WTC11 (cell line): ENCODE measurements at regions not wholly inside any gene's neighbourhood (a gene's known extent, or its start where the extent isn't known, plus 50 kb on each side); places are given as distances from the start of the nearest gene placed in this dataset.
A peak's percentile ranks its signal among the peaks of the same experiment; 100 is the strongest.

Experiments
- ATAC-seq: fragments of 200-7000 bp; cut with Tn5 transposase; 2 replicates; pipeline ENCODE4 v1.10.0; 2021; ENCODE audit warnings: mild to moderate bottlenecking, moderate library complexity
- CTCF ChIA-PET: fragments of 300-600 bp; sonication (Branson Sonifier 250); formaldehyde crosslinking; loops from one replicate; lab custom pipeline; 2021; ENCODE audit warnings: antibody characterized with exemption; lab: Charles Lee
- POLR2A ChIA-PET: fragments of 350-600 bp; sonication (Branson Sonifier 250); formaldehyde crosslinking; loops from one replicate; lab custom pipeline; 2021; ENCODE audit warnings: antibody characterized with exemption; lab: Charles Lee
- DNase-seq: peaks from one replicate; pipeline ENCODE4 v3.0.0; 2021; ENCODE audit warnings: low spot score
- H3K27ac Mint-ChIP-seq: 2 replicates; pipeline ENCODE4 v1.8.0; 2021; ENCODE audit warnings: mixed read lengths
- H3K27me3 Mint-ChIP-seq: 2 replicates; pipeline ENCODE4 v1.8.0; 2021; ENCODE audit warnings: low read depth, mild to moderate bottlenecking, moderate library complexity, mixed read lengths
- H3K36me3 Mint-ChIP-seq: 2 replicates; pipeline ENCODE4 v1.8.0; 2021; ENCODE audit warnings: mixed read lengths
- H3K4me1 Mint-ChIP-seq: 2 replicates; pipeline ENCODE4 v1.8.0; 2022; ENCODE audit warnings: mixed read lengths
- H3K4me3 Mint-ChIP-seq: 2 replicates; pipeline ENCODE4 v1.8.0; 2021; ENCODE audit warnings: mild to moderate bottlenecking, moderate library complexity, mixed read lengths
- H3K9me3 Mint-ChIP-seq: 2 replicates; pipeline ENCODE4 v1.8.0; 2021; ENCODE audit warnings: mixed read lengths
- ESRRA ChIP-seq: sonication (generic); formaldehyde crosslinking; IDR thresholded peaks from 2 replicates; pipeline ENCODE4 v1.8.1; 2022; ENCODE audit warnings: mild to moderate bottlenecking, missing genetic modification reagents, borderline replicate concordance
- ETV6 ChIP-seq: sonication (generic); formaldehyde crosslinking; IDR thresholded peaks from 2 replicates; pipeline ENCODE4 v1.8.1; 2022; ENCODE audit warnings: mild to moderate bottlenecking, missing genetic modification reagents
- HMGA2 ChIP-seq: fragments of 250-450 bp; sonication (Bioruptor Pico); IDR thresholded peaks from 2 replicates; pipeline ENCODE4 v1.4.0; 2021; ENCODE audit warnings: mild to moderate bottlenecking, moderate library complexity
- NFATC4 ChIP-seq: fragments of 250-450 bp; sonication (Bioruptor Pico); IDR thresholded peaks from 2 replicates; pipeline ENCODE4 v1.9.0; 2021; ENCODE audit warnings: mild to moderate bottlenecking
- SOX15 ChIP-seq: fragments of 250-450 bp; sonication (Bioruptor Pico); IDR thresholded peaks from 2 replicates; pipeline ENCODE4 v1.9.0; 2021; ENCODE audit warnings: mild to moderate bottlenecking
- TCF7 ChIP-seq: sonication (generic); formaldehyde crosslinking; IDR thresholded peaks from 2 replicates; pipeline ENCODE4 v1.8.0; 2022; ENCODE audit warnings: mild to moderate bottlenecking, low read depth, missing genetic modification reagents, moderate library complexity
- TEAD1 ChIP-seq: sonication (generic); formaldehyde crosslinking; IDR thresholded peaks from 2 replicates; pipeline ENCODE4 v1.8.0; 2022; ENCODE audit warnings: mild to moderate bottlenecking, missing genetic modification reagents
- TP53 ChIP-seq: sonication (generic); formaldehyde crosslinking; IDR thresholded peaks from 2 replicates; pipeline ENCODE4 v1.8.1; 2023; ENCODE audit warnings: mild to moderate bottlenecking, missing genetic modification reagents
- ZNF232 ChIP-seq: sonication (generic); formaldehyde crosslinking; IDR thresholded peaks from 2 replicates; pipeline ENCODE4 v1.8.0; 2022; ENCODE audit warnings: mild to moderate bottlenecking, missing genetic modification reagents
- ZNF263 ChIP-seq: sonication (generic); formaldehyde crosslinking; IDR thresholded peaks from 2 replicates; pipeline ENCODE4 v1.8.1; 2022; ENCODE audit warnings: low read depth, mild to moderate bottlenecking, moderate library complexity, missing genetic modification reagents
- ZNF317 ChIP-seq: sonication (generic); formaldehyde crosslinking; IDR thresholded peaks from 2 replicates; pipeline ENCODE4 v1.8.1; 2023; ENCODE audit warnings: low read depth, mild to moderate bottlenecking, moderate library complexity, missing genetic modification reagents, borderline replicate concordance
- TF ChIP-seq, protein P1 (sequence below): sonication (generic); formaldehyde crosslinking; IDR thresholded peaks from 2 replicates; pipeline ENCODE4 v1.8.0; 2022; ENCODE audit warnings: mild to moderate bottlenecking, missing genetic modification reagents
- TF ChIP-seq, protein P2 (sequence below): fragments of 250-450 bp; sonication (Bioruptor Pico); IDR thresholded peaks from 2 replicates; pipeline ENCODE4 v1.9.0; 2021; ENCODE audit warnings: mild to moderate bottlenecking
- TF ChIP-seq, protein P3 (sequence below): sonication (generic); formaldehyde crosslinking; IDR thresholded peaks from 2 replicates; pipeline ENCODE4 v1.8.1; 2023; ENCODE audit warnings: mild to moderate bottlenecking, missing genetic modification reagents, moderate library complexity
- TF ChIP-seq, protein P4 (sequence below): sonication (generic); formaldehyde crosslinking; IDR thresholded peaks from 2 replicates; pipeline ENCODE4 v1.8.1; 2022; ENCODE audit warnings: missing genetic modification reagents, borderline replicate concordance
- TF ChIP-seq, protein P5 (sequence below): sonication (generic); formaldehyde crosslinking; IDR thresholded peaks from 2 replicates; pipeline ENCODE4 v1.8.1; 2023; ENCODE audit warnings: mild to moderate bottlenecking, missing genetic modification reagents, borderline replicate concordance
- TF ChIP-seq, protein P6 (sequence below): sonication (generic); formaldehyde crosslinking; IDR thresholded peaks from 2 replicates; pipeline ENCODE4 v1.8.0; 2022; ENCODE audit warnings: missing genetic modification reagents
- TF ChIP-seq, protein P7 (sequence below): sonication (generic); formaldehyde crosslinking; IDR thresholded peaks from 2 replicates; pipeline ENCODE4 v1.8.1; 2022; ENCODE audit warnings: low read depth, missing genetic modification reagents, borderline replicate concordance

DNA sequence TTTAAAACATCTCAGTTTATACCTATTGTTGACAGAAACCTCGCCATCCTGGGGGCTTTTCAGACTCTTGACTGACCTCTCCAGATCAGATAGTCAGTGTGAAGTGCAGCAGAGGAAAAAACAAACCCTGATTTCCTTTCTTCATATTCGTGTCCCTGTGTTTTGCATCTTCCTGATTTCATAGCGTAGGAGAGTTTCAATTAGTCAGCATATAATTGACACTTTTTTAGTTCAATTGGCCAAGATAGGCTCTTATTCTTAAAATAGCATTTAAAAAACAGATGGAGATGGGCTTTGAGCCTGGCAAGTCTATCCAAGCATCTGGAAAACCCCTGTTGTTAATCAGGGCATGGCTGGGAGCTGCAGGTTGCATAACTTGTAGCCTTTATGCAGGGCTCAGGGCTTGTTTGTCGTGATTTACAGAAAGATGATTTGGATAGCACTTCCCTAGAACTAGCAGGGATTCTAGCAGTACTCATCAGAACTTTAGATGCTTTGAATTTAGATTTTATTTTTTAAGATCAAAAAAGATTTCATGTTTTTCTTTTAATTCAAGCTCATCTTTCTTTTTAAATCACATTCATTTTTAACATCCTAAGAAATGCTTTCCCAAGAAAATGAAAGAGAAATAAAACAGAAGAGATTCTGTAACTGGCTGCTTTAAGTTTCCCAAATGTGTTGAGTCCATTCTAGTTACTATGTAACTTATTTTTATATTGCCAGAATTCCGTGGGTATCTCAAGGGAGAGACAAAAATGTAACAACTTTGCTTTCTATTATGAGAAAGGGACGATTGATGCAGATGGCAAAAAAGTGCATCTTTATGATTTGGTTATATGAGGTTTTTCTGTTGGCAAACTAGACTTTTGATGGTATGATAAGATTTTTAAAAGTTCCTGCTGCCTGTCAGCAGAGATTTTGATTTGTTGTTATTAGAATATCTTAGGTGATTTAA lies 270.8 kb upstream of the FZD8 start:
- Mint-ChIP-seq H3K4me1 (peaks cover 32% of the 10 kb centered on the region), H3K36me3 (no peaks in the 10 kb centered on the region)
- TF ChIP-seq, protein P1, sequence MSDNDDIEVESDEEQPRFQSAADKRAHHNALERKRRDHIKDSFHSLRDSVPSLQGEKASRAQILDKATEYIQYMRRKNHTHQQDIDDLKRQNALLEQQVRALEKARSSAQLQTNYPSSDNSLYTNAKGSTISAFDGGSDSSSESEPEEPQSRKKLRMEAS, result no peak
- TF ChIP-seq ZNF232, result no peak
- TF ChIP-seq, protein P2, sequence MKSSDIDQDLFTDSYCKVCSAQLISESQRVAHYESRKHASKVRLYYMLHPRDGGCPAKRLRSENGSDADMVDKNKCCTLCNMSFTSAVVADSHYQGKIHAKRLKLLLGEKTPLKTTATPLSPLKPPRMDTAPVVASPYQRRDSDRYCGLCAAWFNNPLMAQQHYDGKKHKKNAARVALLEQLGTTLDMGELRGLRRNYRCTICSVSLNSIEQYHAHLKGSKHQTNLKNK (CRISPR knock-in tag), result no peak
- no peak for TF ChIP-seq ETV6 (CRISPR knock-in tag)
- TF ChIP-seq, protein P3, sequence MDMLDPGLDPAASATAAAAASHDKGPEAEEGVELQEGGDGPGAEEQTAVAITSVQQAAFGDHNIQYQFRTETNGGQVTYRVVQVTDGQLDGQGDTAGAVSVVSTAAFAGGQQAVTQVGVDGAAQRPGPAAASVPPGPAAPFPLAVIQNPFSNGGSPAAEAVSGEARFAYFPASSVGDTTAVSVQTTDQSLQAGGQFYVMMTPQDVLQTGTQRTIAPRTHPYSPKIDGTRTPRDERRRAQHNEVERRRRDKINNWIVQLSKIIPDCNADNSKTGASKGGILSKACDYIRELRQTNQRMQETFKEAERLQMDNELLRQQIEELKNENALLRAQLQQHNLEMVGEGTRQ (CRISPR knock-in tag), result no peak
- TF ChIP-seq, protein P4, sequence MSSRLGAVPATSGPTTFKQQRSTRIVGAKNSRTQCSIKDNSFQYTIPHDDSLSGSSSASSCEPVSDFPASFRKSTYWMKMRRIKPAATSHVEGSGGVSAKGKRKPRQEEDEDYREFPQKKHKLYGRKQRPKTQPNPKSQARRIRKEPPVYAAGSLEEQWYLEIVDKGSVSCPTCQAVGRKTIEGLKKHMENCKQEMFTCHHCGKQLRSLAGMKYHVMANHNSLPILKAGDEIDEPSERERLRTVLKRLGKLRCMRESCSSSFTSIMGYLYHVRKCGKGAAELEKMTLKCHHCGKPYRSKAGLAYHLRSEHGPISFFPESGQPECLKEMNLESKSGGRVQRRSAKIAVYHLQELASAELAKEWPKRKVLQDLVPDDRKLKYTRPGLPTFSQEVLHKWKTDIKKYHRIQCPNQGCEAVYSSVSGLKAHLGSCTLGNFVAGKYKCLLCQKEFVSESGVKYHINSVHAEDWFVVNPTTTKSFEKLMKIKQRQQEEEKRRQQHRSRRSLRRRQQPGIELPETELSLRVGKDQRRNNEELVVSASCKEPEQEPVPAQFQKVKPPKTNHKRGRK, result no peak
- TF ChIP-seq ZNF317, result no peak
- TF ChIP-seq SOX15 (CRISPR knock-in tag), result no peak
- TF ChIP-seq ZNF263 (CRISPR knock-in tag), result no peak
- no peak for TF ChIP-seq TEAD1
- TF ChIP-seq TP53 (CRISPR knock-in tag), result no peak
- TF ChIP-seq HMGA2, result no peak
- no peak for TF ChIP-seq ESRRA (CRISPR knock-in tag)
- no peak for TF ChIP-seq NFATC4 (CRISPR knock-in tag)

DNA sequence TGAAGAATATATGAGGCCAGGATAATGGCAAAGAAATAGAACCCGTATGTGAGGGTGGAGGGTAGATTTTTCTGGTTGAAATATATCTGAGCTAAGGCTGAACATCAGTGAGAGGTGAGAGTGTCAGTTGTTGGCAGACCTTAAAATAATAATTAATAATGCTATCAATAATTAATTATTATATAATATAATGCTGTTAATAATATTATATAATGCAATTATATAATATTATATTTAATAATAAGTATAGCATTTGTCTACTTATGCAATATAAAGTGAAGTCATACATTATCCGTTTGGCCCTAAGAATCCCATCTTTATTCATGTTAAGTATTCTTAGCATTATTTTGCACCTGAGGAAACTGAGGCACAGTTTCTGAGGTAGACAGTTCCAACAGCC lies 269.9 kb upstream of the FZD8 start:
- Mint-ChIP-seq H3K4me3 (no peak overlapping the region), H3K27me3 (no peaks in the 10 kb centered on the region; the same call in 1 of the 2 replicates)

More for the DNA sequence above, 270.8 kb upstream of the FZD8 start:
- POLR2A ChIA-PET, result no interaction called here
- Mint-ChIP-seq H3K27me3 (no peaks in the 10 kb centered on the region), H3K9me3 (no peaks in the 10 kb centered on the region), H3K27ac (no peak overlapping the region), H3K4me3 (no peak overlapping the region)
- DNase-seq (no peak), ATAC-seq (peak; percentile 44)
- CTCF ChIA-PET, result no interaction called here

More for the DNA sequence above, 269.9 kb upstream of the FZD8 start:
- no peak for DNase-seq
- Mint-ChIP-seq H3K4me1 (peaks cover 38% of the 10 kb centered on the region), H3K27ac (no peak overlapping the region), H3K9me3 (no peaks in the 10 kb centered on the region), H3K36me3 (no peaks in the 10 kb centered on the region)
- POLR2A ChIA-PET, result no interaction called here
- CTCF ChIA-PET, result no interaction called here
- TF ChIP-seq, protein P5, sequence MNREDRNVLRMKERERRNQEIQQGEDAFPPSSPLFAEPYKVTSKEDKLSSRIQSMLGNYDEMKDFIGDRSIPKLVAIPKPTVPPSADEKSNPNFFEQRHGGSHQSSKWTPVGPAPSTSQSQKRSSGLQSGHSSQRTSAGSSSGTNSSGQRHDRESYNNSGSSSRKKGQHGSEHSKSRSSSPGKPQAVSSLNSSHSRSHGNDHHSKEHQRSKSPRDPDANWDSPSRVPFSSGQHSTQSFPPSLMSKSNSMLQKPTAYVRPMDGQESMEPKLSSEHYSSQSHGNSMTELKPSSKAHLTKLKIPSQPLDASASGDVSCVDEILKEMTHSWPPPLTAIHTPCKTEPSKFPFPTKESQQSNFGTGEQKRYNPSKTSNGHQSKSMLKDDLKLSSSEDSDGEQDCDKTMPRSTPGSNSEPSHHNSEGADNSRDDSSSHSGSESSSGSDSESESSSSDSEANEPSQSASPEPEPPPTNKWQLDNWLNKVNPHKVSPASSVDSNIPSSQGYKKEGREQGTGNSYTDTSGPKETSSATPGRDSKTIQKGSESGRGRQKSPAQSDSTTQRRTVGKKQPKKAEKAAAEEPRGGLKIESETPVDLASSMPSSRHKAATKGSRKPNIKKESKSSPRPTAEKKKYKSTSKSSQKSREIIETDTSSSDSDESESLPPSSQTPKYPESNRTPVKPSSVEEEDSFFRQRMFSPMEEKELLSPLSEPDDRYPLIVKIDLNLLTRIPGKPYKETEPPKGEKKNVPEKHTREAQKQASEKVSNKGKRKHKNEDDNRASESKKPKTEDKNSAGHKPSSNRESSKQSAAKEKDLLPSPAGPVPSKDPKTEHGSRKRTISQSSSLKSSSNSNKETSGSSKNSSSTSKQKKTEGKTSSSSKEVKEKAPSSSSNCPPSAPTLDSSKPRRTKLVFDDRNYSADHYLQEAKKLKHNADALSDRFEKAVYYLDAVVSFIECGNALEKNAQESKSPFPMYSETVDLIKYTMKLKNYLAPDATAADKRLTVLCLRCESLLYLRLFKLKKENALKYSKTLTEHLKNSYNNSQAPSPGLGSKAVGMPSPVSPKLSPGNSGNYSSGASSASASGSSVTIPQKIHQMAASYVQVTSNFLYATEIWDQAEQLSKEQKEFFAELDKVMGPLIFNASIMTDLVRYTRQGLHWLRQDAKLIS (CRISPR knock-in tag), result no peak
- TF ChIP-seq, protein P6, sequence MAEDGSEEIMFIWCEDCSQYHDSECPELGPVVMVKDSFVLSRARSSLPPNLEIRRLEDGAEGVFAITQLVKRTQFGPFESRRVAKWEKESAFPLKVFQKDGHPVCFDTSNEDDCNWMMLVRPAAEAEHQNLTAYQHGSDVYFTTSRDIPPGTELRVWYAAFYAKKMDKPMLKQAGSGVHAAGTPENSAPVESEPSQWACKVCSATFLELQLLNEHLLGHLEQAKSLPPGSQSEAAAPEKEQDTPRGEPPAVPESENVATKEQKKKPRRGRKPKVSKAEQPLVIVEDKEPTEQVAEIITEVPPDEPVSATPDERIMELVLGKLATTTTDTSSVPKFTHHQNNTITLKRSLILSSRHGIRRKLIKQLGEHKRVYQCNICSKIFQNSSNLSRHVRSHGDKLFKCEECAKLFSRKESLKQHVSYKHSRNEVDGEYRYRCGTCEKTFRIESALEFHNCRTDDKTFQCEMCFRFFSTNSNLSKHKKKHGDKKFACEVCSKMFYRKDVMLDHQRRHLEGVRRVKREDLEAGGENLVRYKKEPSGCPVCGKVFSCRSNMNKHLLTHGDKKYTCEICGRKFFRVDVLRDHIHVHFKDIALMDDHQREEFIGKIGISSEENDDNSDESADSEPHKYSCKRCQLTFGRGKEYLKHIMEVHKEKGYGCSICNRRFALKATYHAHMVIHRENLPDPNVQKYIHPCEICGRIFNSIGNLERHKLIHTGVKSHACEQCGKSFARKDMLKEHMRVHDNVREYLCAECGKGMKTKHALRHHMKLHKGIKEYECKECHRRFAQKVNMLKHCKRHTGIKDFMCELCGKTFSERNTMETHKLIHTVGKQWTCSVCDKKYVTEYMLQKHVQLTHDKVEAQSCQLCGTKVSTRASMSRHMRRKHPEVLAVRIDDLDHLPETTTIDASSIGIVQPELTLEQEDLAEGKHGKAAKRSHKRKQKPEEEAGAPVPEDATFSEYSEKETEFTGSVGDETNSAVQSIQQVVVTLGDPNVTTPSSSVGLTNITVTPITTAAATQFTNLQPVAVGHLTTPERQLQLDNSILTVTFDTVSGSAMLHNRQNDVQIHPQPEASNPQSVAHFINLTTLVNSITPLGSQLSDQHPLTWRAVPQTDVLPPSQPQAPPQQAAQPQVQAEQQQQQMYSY (CRISPR knock-in tag), result no peak
- TF ChIP-seq TEAD1 (no peak), TCF7 (CRISPR knock-in tag) (no peak), ESRRA (CRISPR knock-in tag) (no peak), HMGA2 (peak; percentile 97)
- TF ChIP-seq, protein P2 (CRISPR knock-in tag), result no peak
- TF ChIP-seq, protein P7, sequence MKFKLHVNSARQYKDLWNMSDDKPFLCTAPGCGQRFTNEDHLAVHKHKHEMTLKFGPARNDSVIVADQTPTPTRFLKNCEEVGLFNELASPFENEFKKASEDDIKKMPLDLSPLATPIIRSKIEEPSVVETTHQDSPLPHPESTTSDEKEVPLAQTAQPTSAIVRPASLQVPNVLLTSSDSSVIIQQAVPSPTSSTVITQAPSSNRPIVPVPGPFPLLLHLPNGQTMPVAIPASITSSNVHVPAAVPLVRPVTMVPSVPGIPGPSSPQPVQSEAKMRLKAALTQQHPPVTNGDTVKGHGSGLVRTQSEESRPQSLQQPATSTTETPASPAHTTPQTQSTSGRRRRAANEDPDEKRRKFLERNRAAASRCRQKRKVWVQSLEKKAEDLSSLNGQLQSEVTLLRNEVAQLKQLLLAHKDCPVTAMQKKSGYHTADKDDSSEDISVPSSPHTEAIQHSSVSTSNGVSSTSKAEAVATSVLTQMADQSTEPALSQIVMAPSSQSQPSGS (CRISPR knock-in tag), result no peak
- ATAC-seq, result no peak
